ENCODE measurements at regions not wholly inside any gene's neighbourhood (a gene's known extent, or its start where the extent isn't known, plus 50 kb on each side); places are given as distances from the start of the nearest gene placed in this dataset.
"Not testable (repeated sequence)": the region's sequence is repeated elsewhere in the genome, so short reads cannot be mapped to it uniquely, and the experiment has no call there.

DNA sequence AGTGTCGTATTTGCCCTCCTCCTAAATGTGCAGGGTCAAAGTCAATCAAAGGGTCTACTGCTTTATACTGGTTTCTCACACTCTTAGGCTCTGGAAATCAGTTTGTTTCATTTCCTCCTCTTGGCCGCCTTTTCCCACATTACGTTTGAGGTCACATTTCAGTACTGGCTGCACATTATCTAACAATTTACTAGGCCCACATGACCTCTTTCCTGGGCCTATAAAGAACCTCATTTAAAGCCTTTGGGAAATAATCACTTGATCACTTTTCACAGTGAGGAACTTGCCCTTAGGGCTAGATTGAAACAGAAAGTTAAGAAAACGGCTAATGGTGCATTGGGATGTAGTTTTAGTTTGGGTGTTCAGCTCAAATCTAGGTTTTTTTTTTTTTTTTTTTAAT, 497.5 kb downstream of the RERGL start:
- FAIRE-seq = no peak
- TF ChIP-seq, protein P1, sequence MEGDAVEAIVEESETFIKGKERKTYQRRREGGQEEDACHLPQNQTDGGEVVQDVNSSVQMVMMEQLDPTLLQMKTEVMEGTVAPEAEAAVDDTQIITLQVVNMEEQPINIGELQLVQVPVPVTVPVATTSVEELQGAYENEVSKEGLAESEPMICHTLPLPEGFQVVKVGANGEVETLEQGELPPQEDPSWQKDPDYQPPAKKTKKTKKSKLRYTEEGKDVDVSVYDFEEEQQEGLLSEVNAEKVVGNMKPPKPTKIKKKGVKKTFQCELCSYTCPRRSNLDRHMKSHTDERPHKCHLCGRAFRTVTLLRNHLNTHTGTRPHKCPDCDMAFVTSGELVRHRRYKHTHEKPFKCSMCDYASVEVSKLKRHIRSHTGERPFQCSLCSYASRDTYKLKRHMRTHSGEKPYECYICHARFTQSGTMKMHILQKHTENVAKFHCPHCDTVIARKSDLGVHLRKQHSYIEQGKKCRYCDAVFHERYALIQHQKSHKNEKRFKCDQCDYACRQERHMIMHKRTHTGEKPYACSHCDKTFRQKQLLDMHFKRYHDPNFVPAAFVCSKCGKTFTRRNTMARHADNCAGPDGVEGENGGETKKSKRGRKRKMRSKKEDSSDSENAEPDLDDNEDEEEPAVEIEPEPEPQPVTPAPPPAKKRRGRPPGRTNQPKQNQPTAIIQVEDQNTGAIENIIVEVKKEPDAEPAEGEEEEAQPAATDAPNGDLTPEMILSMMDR (IDR thresholded peaks at IDR 0.05; ENCODE audit: insufficient read depth, missing control alignments) = no peak
- DNase-seq (ENCODE audit: insufficient read length, low spot score) = no peak

DNA sequence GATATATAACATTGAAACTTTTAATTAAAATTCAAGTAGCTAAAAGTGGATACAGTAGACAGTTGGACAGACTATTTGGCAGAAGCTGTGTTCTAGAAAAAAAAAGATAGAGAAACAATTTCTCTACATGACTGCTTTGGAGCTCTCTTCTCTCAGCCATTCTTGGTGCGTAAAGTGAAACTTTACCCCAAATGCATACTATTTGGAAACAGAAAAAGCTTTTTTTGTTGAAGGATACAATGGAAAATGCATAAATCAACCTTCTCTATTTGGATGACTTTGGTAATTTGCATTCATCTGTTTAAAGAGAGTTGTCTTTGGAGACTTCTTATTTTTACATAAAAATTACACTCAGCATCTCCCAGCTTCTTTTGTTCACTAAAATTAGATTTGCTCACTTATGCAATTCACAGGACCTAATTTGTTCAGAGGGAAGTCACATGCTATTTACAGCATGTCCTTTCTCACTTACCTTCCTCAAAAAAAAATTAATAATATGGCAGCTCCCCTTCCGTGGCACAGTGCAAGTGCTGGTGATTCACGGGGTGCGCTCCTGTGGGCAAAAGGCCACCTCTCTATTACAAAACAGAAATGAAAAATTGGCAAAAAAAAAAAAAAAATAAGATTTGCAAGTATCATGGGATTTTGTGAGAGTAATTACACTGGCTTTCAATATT, 498.9 kb downstream of the RERGL start:
- TF ChIP-seq, protein P1 (IDR thresholded peaks at IDR 0.05; ENCODE audit: insufficient read depth, missing control alignments) = no peak
- DNase-seq (ENCODE audit: insufficient read length, low spot score) (no peak), FAIRE-seq (no peak)

DNA sequence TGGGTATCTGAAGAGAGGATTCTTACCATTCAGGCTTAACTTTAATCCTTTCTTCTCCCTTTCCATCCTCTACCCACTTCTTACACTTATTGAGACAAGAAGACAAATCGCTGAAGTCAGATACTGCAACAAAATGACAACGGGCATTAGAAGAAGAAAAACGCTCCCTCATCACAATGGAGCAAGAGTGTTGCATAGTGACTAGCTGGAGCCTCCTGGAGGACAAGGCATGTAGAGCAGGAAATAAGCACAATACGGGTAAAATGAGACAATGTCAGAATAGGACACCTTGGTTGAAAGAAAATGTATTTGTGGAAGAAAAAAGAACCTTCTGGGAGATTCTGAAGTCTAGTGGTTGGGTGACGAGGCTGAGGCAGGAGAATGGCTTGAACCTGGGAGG, 501.0 kb downstream of the RERGL start:
- TF ChIP-seq, protein P1 (IDR thresholded peaks at IDR 0.05; ENCODE audit: insufficient read depth, missing control alignments) = peak; percentile 40
- FAIRE-seq = no peak
- DNase-seq (ENCODE audit: insufficient read length, low spot score) = no peak

DNA sequence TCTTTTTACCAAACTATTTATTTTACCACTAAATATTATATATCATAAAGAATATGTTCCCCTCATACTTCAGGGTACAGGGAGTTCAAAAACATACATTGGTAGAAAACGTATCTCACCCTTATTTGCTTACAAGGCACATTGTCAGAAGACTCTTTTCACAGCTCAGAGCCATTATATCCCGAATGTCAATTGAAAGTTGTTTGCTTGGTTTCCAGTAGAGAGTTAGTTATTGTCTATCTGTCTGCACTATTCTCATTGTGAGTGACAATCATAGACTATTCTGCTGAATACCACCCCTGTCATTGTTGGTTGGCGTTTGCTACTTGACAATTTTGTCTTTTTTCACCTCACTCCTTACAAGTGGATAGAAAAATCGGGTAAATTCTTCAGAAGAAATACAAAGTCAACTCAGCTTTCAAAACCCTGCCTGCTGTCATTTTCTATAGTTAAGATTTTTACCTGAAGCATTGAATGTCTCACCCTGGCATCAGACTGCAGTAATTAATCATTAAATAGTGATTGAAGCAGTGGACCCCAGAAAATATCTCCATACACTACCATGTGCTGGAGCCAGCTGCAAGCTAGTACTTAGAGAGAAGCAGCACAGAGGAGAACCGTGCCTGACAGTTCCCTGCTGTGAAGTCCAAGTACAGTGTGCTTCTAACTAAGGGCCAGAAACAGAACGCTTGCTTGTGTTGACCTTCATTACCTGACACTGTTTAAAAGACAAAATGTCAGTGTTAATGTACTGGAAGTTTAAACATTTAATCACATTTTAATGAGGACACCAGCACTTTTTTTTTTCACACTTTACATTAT, 510.6 kb downstream of the RERGL start:
- DNase-seq (ENCODE audit: insufficient read length, low spot score) = no peak
- no peak for FAIRE-seq
- TF ChIP-seq, protein P1 (IDR thresholded peaks at IDR 0.05; ENCODE audit: insufficient read depth, missing control alignments) = no peak

DNA sequence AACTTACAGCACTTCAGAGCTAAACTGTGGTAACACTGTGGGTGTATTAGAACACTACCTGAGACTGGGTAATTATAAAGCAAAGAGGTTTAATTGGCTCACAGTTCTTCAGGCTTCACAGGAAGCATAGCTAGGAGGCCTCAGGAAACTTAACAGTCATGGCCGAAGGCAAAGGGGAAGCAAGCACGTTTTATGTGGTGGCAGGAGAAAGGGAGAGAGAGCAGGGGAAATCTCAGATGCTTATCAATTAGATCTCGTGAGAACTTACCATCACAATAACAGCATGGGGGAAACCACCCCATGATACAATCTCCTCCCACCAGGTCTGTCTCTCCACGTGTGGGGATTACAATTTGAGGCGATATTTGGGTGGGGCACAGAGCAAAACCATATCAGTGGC, 512.6 kb downstream of the RERGL start:
- TF ChIP-seq, protein P1 (IDR thresholded peaks at IDR 0.05; ENCODE audit: insufficient read depth, missing control alignments) = no peak
- FAIRE-seq (no peak), DNase-seq (ENCODE audit: insufficient read length, low spot score) (no peak)

DNA sequence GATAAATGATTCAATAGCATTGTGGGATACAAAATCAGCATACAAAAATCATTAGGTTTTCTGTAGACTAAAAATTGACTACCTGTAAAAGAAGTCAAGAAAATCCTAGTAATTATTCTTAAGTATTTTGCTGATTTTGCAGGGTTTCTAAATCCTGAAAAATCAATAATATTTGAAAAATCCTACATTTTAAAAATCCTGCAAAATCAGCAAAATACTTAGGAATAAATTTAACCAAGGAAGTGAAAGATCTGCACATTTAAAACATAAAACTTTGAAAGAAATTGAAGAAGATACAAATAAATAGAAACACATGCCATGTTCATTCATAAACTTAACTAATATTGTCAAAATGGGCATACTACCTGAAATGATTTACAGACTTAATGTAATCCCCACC, 517.7 kb downstream of the RERGL start:
- DNase-seq (ENCODE audit: insufficient read length, low spot score) (no peak), FAIRE-seq (no peak)
- TF ChIP-seq, protein P1 (IDR thresholded peaks at IDR 0.05; ENCODE audit: insufficient read depth, missing control alignments) = no peak

DNA sequence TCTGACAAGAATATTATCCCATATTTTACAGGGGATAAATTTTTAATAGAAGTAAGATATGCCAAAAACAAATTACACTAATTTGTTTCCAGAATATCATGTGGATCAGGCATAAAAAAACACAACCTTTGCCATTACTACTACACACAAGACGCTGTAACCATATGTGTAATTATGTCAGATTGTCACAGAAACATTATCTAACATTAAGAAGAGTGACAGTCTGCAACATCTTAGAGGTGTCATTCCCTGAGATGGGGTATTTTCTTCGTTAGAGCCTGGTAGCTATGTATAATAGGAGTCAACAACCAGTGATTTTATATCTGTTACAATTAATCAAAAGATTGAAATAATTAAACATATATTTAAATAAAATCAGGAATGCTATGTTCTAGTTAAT, 518.9 kb downstream of the RERGL start:
- FAIRE-seq = no peak
- TF ChIP-seq, protein P1 (IDR thresholded peaks at IDR 0.05; ENCODE audit: insufficient read depth, missing control alignments) = no peak
- no peak for DNase-seq (ENCODE audit: insufficient read length, low spot score)

DNA sequence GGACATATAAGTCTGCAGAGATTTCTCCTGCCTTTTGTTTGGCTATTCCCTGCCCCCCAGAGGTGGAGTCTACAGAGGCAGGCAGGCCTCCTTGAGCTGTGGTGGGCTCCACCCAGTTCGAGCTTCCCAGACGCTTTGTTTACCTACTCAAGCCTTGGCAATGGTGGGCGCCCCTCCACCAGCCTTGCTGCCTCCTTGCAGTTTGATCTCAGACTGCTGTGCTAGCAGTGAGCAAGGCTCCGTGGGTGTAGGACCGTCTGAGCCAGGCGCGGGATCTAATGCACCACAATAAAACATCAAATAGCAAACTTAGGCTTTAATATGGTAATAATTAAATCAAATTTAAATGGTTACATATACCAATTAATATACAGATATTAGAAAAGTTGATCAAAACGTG, 525.4 kb downstream of the RERGL start:
- not testable (repeated sequence) for DNase-seq (ENCODE audit: insufficient read length, low spot score); FAIRE-seq

All from D721Med (cell line).